Pancreas (tissue), 10 donors: ENCODE measurements at regions not wholly inside any gene's neighbourhood (a gene's known extent, or its start where the extent isn't known, plus 50 kb on each side); places are given as distances from the start of the nearest gene placed in this dataset.

Source experiments
- ATAC-seq, 4 donors: fragments of 200-7000 bp; cut with Tn5 transposase; one replicate each; pipeline versions ENCODE4 v1.8.0 to v1.9.1; 2020; ENCODE audit warnings: mild to moderate bottlenecking in 4 of 4, moderate library complexity in 4 of 4
- DNase-seq, 6 donors: peaks; one replicate each; pipeline ENCODE4 v3.0.0-alpha.2; 2020
- FAIRE-seq: peaks from 2 replicates; lab custom pipeline; 2012; peaks lifted over from hg19 to GRCh38; lab: Jason Lieb, UNC
- H3K27ac ChIP-seq, 4 donors: fragments of 200-600 bp; sonication (generic); 1 replicate in 3 of 4; 2 replicates in 1 of 4; pipeline versions ENCODE4 v1.5.0 to v1.8.0; 2020
- H3K27me3 ChIP-seq, 4 donors: fragments of 200-600 bp; one replicate each; pipeline ENCODE4 v1.8.0; 2021
- H3K36me3 ChIP-seq, 3 donors: fragments of 200-600 bp; sonication (generic) in 1 of 3; one replicate each; pipeline versions ENCODE4 v1.5.0 to v1.8.0; 2020 to 2021
- H3K4me1 ChIP-seq, 3 donors: fragments of 200-600 bp; one replicate each; pipeline ENCODE4 v1.8.0; 2021
- H3K4me3 ChIP-seq, 4 donors: fragments of 200-600 bp; sonication (generic) in 2 of 4; one replicate each; pipeline versions ENCODE4 v1.5.0 to v1.8.0; 2020 to 2021
- H3K9me3 ChIP-seq, 4 donors: fragments of 200-600 bp; one replicate each; pipeline ENCODE4 v1.8.0; 2021
- WGBS, 2 donors: extraction: QIAGEN DNeasy Blood & Tissue Kit; methylation state at CpG; one replicate each; pipeline ENCODE4 v1.1.7; 2013; 5-methylcytosine and 5-hydroxymethylcytosine counted together
- intact Hi-C, 3 donors: fragments of 100-400 bp; cut with DNase I; formaldehyde crosslinking; loops; one replicate each; pipeline versions ENCODE4 v1.11.1 to v1.14.2; 2022
- TF ChIP-seq, protein P1 (sequence below), 4 donors: fragments of 200-600 bp; sonication (generic) in 3 of 4; IDR thresholded peaks; one replicate each; pipeline versions ENCODE4 v1.5.0 to v1.8.0; 2021; ENCODE audit warnings: antibody characterized with exemption in 4 of 4
- donor health status: healthy with polysubstance abuse.
- donor health status: DM: no; HTN: no; CAD: no; lungs with moderate emphysema.
- donor health status: DM: no; HTN: no; CAD: no.
- donor health status: control.
- donor health status: control.
- donor health status: Bipolar disorder and iron deficiency.
- donor health status: DM: yes; HTN: yes; CAD: no.
- donor health status: DM: no; HTN: no; CAD: no.
- donor health status: DM: no; HTN: no; CAD: no.
- donor health status: DM: yes; HTN: yes; CAD: no.

GRCh38 chr11:121927097-121927785 lies 188.8 kb downstream of the BLID start:
- H3K27ac ChIP-seq, result no peak overlapping the region
- H3K27me3 ChIP-seq, result peaks cover 0 to 6% (median 0%) of the 10 kb centered on the region in 4 donors
- WGBS, 2 donors, result 72 to 75% methylated on average over 8 of the region's 8 CpGs
- DNase-seq, result no peak
- H3K4me3 ChIP-seq, result no peak overlapping the region
- H3K9me3 ChIP-seq, result no peaks in the 10 kb centered on the region
- H3K4me1 ChIP-seq, result peaks cover 0 to 5% (median 0%) of the 10 kb centered on the region in 3 donors
- TF ChIP-seq, protein P1, sequence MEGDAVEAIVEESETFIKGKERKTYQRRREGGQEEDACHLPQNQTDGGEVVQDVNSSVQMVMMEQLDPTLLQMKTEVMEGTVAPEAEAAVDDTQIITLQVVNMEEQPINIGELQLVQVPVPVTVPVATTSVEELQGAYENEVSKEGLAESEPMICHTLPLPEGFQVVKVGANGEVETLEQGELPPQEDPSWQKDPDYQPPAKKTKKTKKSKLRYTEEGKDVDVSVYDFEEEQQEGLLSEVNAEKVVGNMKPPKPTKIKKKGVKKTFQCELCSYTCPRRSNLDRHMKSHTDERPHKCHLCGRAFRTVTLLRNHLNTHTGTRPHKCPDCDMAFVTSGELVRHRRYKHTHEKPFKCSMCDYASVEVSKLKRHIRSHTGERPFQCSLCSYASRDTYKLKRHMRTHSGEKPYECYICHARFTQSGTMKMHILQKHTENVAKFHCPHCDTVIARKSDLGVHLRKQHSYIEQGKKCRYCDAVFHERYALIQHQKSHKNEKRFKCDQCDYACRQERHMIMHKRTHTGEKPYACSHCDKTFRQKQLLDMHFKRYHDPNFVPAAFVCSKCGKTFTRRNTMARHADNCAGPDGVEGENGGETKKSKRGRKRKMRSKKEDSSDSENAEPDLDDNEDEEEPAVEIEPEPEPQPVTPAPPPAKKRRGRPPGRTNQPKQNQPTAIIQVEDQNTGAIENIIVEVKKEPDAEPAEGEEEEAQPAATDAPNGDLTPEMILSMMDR (IDR thresholded peaks at IDR 0.05), result no peak
- ATAC-seq, result peak in 1 of 4 donors; percentile 35
- FAIRE-seq, result no peak
- H3K36me3 ChIP-seq, result no peaks in the 10 kb centered on the region
- intact Hi-C loops, result no loop called here

DNA sequence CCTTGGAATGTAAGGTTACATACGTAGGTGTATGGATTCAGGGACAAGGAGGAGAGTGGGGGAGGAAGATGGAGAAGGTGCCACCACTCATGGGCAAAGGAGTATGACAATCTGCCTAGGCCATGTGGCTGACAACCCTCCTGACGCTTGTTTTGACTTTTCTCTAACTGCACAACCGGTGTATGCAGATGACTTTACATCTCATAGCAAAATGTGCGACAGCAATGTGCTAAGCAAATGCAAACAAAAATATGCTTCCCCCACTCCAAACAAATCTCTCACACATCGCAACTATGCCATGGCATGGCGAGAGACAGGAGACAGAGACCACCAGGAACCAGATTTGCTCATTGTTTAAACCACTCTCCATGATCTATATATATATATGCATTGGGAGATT lies 191.8 kb downstream of the BLID start:
- intact Hi-C loops, result no loop called here
- Histone ChIP-seq H3K4me1 (no peaks in the 10 kb centered on the region), H3K27me3 (no peaks in the 10 kb centered on the region), H3K9me3 (no peaks in the 10 kb centered on the region), H3K36me3 (no peaks in the 10 kb centered on the region), H3K27ac (no peak overlapping the region), H3K4me3 (no peak overlapping the region)
- TF ChIP-seq, protein P1 (IDR thresholded peaks at IDR 0.05), result no peak
- ATAC-seq (no peak), FAIRE-seq (no peak), DNase-seq (no peak)
- 78 to 89% methylated on average over 6 of the region's 6 CpGs for WGBS, 2 donors

DNA sequence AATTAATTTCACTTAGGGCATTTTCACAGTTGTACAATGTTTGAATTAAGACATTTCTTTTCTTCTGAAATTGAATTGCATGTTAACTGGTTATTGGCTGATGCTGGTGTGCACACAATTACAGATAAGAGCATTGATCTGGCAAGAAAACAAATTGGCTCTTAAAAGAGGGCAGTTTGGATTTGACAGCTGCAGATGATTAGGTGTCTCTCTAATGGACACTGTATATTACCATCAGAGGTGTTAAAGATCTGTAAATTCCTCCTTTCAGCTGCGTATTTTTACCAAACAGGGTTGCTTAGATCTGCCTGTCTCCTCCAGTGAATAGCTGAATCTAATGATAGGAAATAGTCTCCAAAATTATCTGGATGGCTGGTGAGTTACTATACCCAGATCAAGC lies 198.5 kb downstream of the BLID start:
- Histone ChIP-seq H3K4me3 (no peak overlapping the region), H3K9me3 (no peaks in the 10 kb centered on the region), H3K27me3 (no peaks in the 10 kb centered on the region), H3K27ac (no peak overlapping the region), H3K36me3 (no peaks in the 10 kb centered on the region), H3K4me1 (no peaks in the 10 kb centered on the region)
- DNase-seq, result no peak
- no peak for ATAC-seq
- no peak for FAIRE-seq
- whole genome bisulfite sequencing, 2 donors, result 50 to 57% methylated on average over 1 of the region's 1 CpG
- intact Hi-C loops, result no loop called here
- TF ChIP-seq, protein P1 (IDR thresholded peaks at IDR 0.05), result no peak

- intact Hi-C loops, result no loop called here
Measured at GRCh38 chr11:121914508-121915059, 201.4 kb downstream of the BLID start.

More at GRCh38 chr11:121914508-121915059, 201.4 kb downstream of the BLID start:
- 34% methylated on average over 2 of the region's 2 CpGs for WGBS, 2 donors
- Histone ChIP-seq H3K4me3 (no peak overlapping the region), H3K9me3 (no peaks in the 10 kb centered on the region), H3K36me3 (no peaks in the 10 kb centered on the region), H3K27ac (no peak overlapping the region), H3K27me3 (no peaks in the 10 kb centered on the region), H3K4me1 (no peaks in the 10 kb centered on the region)
- DNase-seq (no peak), ATAC-seq (no peak), FAIRE-seq (no peak)
- TF ChIP-seq, protein P1 (IDR thresholded peaks at IDR 0.05), result no peak
